ENCODE measurements at regions not wholly inside any gene's neighbourhood (a gene's known extent, or its start where the extent isn't known, plus 50 kb on each side); places are given as distances from the start of the nearest gene placed in this dataset.

GRCh38 chrX:110531873-110532580 lies 173.4 kb downstream of the RTL9 start:
- TF ChIP-seq CTCF (IDR thresholded peaks at IDR 0.05) (no peak), POLR2A (IDR thresholded peaks at IDR 0.05) (no peak)

Data from uterus (tissue), 2 donors.